Inflammatory macrophage (primary cell): ENCODE measurements at regions not wholly inside any gene's neighbourhood (a gene's known extent, or its start where the extent isn't known, plus 50 kb on each side); places are given as distances from the start of the nearest gene placed in this dataset.
"Not testable (repeated sequence)": the region's sequence is repeated elsewhere in the genome, so short reads cannot be mapped to it uniquely, and the experiment has no call there.

Experiments
- DNase-seq, 2 donors: peaks; one replicate each; pipeline ENCODE4 v3.0.0-alpha.2; 2020 to 2022

DNA sequence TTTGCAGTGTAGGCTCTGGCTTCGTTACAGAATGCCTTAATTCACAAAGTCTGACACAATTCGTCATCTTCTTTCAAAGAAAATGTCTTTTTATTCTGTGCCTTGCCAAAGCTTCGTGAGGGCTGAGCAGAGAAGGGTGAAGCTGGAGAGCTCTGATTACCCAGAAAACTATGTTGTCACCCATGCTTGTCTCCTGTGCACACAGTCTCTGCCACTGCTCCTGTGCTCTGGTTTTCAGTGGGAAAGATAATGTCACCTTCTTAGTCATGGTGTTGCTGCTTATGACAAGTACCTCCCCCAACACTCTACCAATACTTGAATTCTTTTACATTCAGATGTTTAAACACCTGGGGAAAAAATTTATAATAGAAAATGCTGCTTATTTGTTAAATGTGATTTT is 509.2 kb upstream of the GRM7 start:
- DNase-seq: no peak

DNA sequence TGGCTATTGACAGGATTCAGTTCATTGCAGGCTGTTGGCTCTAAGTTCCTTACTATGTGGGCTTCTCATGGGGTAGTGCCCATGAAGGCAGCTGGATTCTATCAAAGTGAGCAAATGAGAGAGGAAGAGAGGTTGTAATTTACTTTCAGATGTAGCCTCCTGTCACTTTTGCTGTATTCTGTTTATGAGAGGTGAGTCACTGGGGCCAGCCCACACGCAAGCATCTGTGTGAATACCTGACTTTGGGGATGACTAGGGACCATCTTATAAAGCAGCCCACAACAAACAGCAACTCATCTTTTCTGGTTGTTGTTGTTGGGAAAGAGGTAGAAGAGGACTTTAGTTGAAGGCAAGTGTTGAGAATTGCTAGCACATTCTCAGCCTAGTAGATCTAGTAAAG is 506.3 kb upstream of the GRM7 start:
- DNase-seq: no peak

DNA sequence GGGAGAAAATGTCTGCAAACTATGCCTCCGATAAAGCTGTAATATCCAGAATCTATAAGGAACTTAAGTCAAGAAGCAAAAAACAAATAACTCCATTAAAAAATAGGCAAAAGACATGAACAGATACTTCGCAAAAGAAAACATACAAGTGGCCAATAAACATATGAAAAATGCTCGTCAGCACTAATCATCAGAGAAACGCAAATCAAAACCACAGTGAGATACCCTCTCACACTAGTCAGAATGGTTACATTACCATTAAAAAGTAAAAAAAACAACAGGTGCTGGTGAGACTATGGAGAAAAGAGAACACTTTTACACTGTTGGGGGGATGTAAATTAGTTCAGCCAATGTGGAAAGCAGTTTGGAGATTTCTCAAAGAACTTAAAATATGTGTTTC is 498.5 kb upstream of the GRM7 start:
- no peak for DNase-seq

DNA sequence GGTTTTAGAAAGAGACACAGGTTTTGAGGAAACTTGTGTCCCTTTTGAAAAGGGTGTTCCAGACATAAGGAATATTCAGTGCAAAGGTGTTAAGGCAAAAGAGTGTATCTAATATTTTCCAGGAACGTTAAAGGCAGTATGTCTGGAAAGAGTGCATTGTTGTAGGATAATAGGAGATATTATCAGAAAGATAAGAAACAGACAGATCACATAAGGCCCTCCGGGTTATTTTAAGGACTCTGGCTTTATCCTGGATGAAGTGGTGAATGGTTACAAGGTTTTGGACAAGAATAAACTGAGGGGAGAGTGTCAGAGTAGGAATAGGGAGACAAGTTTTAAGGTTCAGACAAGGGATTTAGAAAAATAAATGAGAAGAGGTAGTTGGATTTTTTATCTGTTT is 493.7 kb upstream of the GRM7 start:
- DNase-seq: no peak

DNA sequence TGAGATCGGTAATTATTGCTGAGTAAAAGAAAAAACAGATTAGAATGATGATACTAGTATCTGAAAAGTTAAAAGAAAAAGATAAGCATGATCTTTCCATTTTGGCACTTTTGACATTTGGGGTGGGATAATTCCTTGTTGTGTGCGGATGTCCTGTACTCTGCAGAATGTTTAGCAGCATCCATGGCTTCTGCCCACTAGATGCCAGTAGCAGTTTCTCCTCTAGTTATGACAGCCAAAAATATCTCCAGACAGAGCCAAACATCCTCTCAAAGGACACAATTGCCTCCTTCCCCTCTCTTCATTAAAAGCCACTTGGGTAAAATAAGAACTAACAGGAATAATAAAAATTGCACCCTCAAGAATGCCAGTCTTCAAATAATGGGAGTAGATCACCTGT is 468.8 kb upstream of the GRM7 start:
- no peak for DNase-seq

DNA sequence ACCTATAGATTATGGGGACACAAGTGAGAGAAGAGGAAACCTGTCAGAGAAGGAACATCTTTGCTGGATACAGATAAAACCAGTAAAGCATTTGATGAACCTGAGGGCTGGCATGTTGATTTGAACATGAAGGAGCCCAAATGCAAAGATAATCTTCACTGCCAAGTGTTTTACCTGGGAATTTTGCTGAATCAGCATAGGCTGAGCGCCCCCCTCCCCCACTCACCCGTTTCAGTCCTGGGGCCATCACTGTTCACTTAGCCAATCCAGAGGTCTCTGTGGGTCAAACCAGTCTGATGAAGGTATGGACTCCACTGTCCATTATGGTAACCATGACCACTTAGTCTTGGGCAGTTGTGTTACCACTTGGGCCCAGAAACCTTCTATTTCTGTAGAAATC is 466.0 kb upstream of the GRM7 start:
- DNase-seq: no peak

DNA sequence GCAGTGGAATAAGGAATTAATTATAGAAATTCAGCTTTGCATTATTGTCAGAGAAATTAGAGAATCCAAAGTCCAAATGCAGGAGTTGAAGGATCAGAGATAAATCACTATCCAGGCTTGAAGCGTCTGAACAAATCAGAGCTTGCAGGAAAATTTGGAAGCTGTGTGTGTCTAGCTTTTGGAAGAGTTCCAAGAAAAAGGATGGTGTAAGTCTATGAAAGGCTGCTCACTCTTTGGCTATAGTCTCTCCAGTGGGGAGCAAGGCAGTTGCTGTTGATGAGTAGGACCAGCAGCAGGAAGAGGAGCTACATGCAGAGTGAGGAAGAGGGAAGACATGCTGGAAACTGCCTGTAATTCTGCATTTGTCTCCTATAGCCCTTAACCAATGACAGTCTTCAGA is 464.3 kb upstream of the GRM7 start:
- no peak for DNase-seq

DNA sequence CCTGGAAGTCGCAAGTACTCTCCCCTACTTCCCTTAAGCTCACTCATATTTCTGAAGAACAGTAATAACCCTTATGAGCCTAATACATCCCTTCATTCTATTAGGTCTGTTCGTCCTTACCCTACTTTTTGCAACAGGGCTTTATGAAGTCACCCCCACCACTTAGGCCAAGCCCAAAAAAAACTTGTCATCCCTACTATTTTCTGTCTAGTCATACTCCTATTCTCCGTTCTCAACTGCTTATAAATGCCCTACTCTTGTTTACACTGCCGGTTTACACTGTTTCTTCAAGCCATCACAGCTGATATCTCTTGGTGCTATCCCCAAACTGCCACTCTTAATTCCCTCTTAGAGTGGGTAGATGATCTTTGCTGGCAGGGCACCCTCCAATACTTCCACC is 458.2 kb upstream of the GRM7 start:
- not testable (repeated sequence) for DNase-seq

DNA sequence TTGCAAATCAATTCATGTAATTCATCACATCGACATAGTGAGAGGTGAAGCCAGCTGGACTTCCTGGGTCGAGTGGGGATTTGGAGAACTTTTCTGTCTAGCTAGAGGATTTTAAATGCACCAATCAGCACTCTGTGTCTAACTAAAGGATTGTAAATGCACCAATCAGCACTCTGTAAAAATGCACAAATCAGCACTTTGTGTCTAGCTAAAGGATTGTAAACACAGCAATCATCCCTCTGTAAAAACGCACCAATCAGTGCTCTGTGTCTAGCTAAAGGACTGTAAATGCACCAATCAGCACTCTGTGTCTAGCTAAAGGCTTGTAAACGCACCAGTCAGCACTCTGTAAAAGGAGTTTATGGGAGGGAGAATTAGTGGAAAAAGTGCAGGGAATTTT is 454.0 kb upstream of the GRM7 start:
- not testable (repeated sequence) for DNase-seq

DNA sequence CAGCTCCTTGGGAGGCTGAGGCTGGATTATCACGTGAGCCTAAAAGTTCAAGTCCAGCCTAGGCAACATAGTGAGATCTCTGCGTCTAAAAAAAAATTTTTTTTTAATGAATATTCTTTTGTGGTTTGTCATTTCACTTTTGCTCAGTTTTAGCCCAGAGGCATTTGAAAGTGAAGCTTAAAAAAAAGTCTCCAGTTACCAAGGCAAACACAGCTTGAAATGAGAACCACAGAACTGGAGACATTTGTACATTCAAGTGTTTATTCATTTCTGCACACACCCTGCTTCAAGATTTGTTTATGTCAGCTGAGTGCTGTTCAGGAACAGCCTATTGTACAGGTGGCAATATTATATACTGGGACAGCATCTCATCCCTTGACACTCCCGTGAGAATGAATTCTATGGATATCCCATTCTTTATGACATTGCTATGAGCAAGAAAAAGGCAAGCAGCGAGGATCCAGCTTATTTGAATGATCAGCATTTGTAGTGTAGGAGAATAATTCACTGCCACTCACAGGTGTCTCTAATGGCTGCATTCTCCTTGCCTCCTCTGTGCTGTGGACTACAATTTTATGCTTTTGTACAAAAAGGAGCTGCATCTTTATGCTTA is 444.8 kb upstream of the GRM7 start:
- DNase-seq: no peak

DNA sequence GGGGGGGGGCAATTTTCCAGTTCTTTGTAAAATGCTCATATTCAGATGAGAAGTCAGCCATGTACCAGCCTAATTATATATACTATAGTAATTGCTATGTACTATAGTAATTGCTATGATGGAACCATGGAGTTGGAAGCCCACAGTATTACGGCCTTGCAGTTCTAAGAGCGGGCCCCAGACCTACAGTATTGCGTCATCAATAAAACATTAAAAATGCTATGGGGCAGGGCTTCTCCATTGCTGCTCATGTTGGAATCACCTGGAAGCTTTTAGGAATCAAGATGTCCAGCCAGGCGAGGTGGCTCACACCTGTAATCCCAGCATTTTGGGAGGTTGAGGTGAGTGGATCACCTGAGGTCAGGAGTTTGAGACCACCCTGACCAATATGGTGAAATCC is 443.7 kb upstream of the GRM7 start:
- DNase-seq: no peak

DNA sequence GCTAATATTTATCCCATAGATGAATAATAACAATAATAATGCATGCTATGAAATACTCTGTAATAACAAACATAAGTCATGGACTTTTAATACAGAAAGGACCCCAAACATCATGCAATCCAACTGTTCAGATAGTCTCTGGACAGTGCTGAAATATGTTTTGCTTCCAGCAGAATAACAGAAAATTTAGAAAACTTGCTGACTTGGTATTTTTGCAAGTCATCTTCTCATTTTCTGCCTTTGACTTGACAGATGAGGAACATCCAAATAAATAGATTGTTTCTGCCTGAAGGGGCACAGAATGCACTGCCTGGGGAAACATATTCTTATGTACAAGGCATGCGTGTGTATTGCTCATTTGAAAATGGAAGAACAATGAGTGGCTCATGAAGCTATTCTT is 442.4 kb upstream of the GRM7 start:
- DNase-seq: no peak

DNA sequence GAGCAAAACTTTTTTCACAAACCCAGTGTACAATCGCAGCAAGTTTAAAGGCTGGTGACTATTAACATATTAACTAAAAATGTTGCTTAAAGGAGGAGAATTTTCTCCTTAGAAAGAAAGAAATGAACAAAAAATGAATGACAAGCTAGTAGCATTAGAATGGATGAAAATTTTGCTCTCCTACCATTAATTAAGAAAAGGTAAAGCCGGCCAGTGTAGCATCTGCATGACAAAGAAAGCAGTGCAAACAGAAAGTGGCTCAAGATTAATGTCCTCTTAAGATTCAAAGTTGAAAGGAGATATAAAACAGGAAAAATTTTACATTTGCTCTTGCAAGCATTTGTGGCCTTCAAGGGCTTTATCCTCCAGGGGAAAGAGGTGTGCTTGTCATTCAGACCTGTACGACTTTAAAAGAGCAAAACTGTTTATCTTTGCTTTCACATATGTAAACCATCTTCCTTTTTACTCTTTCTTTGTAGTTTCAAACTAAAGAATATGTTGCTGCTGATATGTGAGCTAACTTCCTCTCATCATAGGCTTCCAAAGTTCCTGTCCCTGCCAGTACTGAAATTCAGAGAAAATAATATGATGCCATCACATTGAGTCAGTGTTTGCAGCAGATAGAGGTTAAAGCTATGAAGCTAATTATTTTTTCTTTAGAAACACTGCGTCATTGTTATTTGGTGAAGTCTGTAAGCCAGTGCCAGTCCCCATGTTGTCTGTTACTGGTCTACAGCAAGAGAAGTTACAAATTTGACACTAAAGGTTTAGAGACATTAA is 439.1 kb upstream of the GRM7 start:
- DNase-seq: no peak

DNA sequence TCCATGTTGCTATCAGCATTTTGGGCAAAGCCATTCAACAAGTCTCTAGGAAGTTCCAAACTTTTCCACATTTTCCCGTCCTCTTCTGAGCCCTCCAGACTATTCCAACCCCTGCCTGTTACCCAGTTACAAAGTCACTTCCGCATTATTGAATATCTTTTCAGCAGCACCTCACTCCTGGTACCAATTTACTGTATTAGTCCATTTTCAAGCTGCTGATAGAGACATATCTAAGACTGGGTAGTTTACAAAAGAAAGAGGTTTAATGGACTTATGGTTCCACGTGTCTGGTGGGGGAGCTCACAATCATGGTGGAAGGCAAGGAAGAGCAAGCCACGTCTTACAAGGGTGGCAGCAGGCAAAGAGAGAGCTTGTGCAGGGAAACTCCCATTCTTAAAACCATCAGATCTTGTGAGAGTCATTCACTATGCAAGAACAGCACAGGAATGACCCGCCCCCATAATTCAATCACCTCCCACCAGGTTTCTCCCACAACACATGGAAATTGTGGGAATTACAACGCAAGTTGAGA is 435.6 kb upstream of the GRM7 start:
- DNase-seq: no peak

DNA sequence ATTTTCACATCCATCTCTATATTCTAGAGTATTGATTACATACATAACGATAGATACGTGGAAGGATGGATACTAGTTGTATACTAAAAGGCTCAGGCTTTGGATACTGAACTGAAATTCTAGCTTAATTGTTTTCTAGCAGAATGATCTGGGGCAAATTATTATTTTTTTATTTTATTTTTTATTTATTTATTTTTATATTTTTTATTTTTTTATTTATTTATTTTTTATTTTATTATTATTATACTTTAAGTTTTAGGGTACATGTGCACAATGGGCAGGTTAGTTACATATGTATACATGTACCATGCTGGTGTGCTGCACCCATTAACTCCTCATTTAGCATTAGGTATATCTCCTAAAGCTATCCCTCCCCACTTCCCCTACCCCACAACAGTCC is 432.6 kb upstream of the GRM7 start:
- not testable (repeated sequence) for DNase-seq

DNA sequence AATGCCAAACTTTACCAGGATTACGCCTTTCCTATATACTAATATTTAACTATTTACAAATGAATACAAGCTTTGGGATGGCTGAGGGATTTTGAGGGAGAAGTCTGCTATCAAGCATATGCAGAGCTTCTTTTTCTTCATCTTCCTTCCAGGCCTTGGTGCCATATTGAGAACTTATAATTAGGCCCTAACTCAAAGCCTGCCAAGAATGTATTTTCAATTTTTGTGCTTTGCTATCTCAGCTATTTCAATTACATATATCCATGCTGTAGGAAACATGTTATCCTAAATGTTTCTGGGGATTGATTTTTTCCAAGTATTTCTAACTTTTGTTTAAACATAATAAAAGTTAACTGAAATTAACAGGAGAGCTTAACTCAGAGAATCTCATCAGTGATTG is 425.0 kb upstream of the GRM7 start:
- no peak for DNase-seq

DNA sequence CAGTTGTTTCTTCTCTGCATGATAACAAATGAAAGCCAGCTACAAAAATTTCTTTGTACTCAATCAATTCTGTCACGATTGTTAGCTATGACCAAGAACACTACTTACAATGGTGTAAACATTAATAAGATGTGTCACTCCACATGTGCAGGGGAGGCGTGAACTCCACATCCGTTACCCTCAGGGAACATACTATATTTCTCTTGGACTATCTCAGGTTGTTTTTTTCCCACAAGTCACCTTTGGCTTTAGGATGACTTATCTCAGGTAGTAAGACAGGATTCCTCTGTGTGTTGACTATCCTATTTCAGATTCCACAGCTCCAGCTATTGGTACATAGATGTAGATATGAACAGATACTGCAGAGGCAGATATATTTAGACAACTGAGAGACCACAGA is 423.3 kb upstream of the GRM7 start:
- no peak for DNase-seq

DNA sequence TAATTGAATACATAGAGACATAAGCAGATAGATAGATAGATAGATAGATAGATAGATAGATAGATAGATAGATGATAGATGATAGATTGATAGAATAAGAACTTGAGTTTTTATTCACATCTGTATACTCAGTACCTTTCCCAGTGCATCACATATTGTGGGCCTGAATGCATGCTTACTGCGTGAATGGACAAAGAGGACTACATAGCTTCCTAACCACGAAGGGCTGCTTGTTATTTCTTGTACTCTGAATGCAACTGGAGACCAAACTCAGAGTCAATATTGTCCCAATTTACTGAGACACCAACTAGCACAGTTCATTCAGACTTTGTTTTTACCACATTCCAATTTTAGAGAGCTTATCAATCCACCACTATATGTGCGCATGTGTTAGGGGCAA is 422.9 kb upstream of the GRM7 start:
- DNase-seq: no peak

DNA sequence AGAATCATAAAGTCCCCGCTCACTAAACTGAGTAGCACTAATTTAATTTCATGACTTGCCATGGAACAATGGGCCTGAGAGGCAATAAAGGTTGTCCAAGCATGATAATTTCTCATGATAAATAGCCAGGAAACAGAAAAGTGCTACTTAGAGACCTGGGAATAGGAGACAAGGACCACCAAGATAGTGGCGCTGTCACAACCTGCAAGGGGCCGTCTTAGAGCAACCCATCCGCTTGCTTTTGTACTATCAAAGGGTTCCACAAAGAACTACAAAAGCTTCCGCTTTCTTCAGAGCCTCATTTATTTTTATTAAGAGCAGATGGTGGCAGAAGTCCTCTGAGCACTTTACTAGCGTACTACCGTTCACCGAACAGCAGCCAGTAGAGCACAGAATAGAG is 421.7 kb upstream of the GRM7 start:
- DNase-seq: no peak

DNA sequence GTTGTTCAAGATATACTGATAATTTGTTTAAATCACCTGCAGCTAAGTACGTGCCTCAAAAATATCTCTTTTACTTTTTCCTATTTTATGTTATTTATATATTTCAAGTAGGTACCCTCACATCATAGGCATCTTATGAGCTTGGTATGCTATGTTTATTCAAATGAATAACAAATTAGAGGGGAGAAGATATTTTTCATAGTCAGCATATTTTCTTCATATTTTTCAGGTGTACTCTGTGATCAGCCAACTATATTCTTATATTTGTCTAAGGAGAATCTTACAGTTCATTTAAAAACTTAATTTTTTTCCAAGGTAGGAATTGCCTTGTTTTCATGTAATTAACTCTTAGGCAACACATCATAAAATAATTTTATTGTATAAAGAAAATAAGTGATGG is 421.1 kb upstream of the GRM7 start:
- no peak for DNase-seq

DNA sequence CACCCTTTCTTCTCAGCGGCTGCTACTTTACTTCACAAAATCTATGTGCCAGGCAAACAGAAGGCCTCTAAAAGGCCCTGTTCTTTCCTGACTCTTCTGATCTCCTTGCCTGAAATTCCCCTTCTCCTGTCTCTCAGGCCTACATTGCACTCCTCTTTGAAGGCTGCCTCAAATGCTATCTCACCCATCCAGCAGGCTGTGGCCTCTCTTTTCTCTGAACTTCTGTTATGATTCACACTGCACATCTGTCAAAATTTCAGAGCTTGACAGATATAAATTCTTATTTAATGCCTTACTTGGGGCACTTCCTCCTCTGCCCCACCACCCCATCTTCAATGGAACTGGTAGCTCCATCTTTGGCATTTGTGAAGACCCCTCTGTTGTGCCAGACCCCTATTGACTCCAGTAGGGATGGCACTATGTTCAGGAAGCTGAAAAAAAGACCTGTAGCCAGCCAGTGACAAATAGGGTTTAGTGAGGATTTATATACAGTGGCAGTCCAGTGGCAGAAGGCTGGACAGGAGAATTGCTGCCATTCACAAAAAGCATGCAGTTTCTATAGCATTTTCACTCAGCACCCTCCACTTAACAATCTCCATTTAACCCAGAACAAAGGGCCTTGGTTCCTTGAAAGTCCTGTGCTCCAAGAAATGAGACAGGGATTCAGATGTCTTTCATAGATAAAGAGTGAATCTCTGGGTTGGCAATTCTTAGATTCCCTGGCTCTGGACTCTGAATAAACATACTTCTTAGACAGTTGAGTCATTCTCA is 415.8 kb upstream of the GRM7 start:
- no peak for DNase-seq

DNA sequence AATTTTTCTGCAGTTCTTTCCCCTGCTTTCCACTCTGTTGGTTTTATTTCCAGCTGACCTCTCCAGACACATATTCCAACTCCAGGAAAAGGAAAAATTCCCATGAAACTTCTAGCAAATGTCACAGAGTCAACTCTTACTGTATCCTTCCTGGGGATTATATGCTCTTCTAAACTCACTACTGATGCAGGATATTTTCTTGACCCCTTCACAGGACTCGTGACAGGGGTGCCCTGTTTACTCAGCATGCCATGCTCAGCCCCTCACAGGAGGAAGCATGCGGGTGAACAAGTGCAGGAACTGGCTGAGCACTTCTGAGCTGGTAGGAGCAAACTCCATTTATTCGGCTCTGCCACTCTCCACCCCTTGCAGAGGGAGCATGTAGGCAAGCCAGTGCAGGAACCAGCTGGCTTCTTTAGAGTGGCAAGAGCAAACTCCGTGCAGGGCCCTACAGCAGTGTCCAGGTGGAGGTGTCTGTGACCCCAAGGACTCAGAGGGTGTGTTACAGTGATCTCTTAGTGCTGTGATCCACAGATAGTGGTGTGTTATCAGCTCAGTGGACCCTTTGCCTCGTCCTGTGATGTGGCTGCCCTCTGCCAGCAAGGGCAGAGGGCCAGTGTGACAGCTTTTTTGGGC is 413.6 kb upstream of the GRM7 start:
- no peak for DNase-seq

DNA sequence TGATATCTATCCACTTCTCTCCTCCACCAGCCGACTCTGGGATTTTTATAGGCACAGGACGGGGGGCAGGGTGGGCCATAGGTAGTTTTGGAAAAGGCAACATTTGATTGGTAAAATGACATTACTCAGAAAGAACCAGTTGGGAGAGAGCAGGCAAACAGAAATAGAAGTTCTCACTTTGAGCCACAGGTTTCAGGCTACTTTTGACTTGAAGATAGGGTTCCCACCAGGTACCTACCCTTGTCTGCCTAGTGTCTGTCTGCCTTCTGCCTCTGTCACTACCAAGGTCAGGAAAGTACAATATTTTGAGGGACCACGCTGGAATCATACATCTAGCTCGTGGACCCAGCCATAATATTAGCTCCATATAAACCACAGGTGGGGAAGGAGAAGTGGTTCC is 412.9 kb upstream of the GRM7 start:
- DNase-seq: no peak
